ENCODE measurements at regions not wholly inside any gene's neighbourhood (a gene's known extent, or its start where the extent isn't known, plus 50 kb on each side); places are given as distances from the start of the nearest gene placed in this dataset.

DNA sequence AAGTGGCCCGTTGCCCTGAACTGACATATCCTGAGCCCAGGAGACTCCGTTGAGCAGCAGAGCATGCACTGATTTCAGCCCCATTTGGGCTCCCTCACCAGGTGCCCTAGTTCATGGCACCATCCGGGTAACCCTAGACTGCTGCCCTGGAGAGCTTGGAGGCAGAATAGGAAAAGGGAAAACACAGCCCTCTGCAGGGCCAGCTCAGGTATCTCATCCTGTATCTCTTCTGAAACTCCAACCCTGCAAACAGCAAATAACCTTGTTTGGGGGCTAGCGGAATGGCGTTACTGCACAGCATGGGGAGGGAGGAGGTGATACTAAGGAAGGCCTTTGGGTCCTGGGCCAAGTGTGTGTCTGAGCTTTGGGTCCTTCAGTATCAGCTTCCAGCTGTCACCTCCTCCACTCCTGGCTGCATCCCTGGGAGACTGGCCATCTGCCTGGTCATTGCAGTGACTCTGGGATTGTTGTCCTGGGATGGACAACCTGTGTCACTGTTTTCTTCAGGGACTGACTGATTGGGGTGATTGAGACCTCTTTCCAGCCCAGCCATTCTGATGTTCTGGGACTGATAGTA is 233.8 kb upstream of the SKOR2 start (continued):
- no peak for TF ChIP-seq STAT1 (IDR thresholded peaks at IDR 0.05; ENCODE audit: unreplicated experiment)
- no peak for TF ChIP-seq NANOG (IDR thresholded peaks at IDR 0.05; ENCODE audit: borderline replicate concordance)

DNA sequence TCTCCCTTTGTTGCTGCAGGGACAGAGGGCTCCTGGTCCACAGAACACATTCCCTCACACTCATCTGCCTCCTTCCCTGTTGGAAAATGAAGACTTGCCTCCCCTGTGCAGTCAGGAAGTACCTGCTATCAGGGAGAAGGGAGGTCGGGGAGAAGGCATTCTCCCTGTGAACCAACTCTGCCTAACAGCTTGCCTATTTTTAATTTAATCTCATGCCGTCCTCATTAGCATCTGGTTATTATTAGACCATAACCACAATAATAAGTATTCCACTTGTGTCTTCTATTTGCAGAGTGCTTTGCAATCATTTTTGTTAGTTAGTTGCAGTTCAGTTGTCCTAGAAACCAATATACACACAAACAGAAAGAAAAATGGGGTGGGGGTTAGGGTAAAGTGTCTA is 232.6 kb upstream of the SKOR2 start:
- DNase-seq (ENCODE audit: low spot score) (no peak), ATAC-seq (no peak)
- Mint-ChIP-seq H3K27me3 (ENCODE audit: insufficient read depth, low read depth, poor library complexity) (peaks cover 1% of the 10 kb centered on the region), H3K4me1 (peaks cover 3% of the 10 kb centered on the region; the same call in 2 of the 3 replicates), H3K27ac (no peak overlapping the region), H3K4me3 (no peak overlapping the region), H3K9me3 (no peaks in the 10 kb centered on the region), H3K36me3 (ENCODE audit: low read depth) (no peaks in the 10 kb centered on the region)
- H3K27ac ChIP-seq (ENCODE audit: low read depth) = no peak overlapping the region
- H3K79me2 ChIP-seq (replicated peaks; ENCODE audit: insufficient read depth) = no peaks in the 10 kb centered on the region
- peaks cover 5% of the 10 kb centered on the region; the same call in 1 of the 2 replicates for H3K9me2 ChIP-seq (ENCODE audit: insufficient read depth)
- no peaks in the 10 kb centered on the region for H3K27me3 ChIP-seq (ENCODE audit: insufficient read depth)
- H3K4me2 ChIP-seq = no peak overlapping the region
- H3F3A ChIP-seq (replicated peaks; ENCODE audit: low read depth) = no peaks in the 10 kb centered on the region
- TF ChIP-seq JUNB (IDR thresholded peaks at IDR 0.05; ENCODE audit: unreplicated experiment) = no peak
- TF ChIP-seq EZH2 (IDR thresholded peaks at IDR 0.05; ENCODE audit: low read depth, unreplicated experiment) = no peak
- no peak for TF ChIP-seq ZNF462 (CRISPR knock-in tag; IDR thresholded peaks at IDR 0.05)
- TF ChIP-seq ZNF114 (CRISPR knock-in tag; IDR thresholded peaks at IDR 0.05) = no peak
- TF ChIP-seq EZH2phosphoT487 (IDR thresholded peaks at IDR 0.05; ENCODE audit: unreplicated experiment) = no peak
- no peak for TF ChIP-seq CTCF (conservative IDR thresholded peaks at IDR 0.05; ENCODE audit: low read depth in 2 of 2)
- no peak for TF ChIP-seq NANOG (IDR thresholded peaks at IDR 0.05; ENCODE audit: borderline replicate concordance)
- TF ChIP-seq ZNF331 (CRISPR knock-in tag; IDR thresholded peaks at IDR 0.05; ENCODE audit: low read depth) = no peak
- TF ChIP-seq ETS1 (IDR thresholded peaks at IDR 0.05) = no peak
- no peak for TF ChIP-seq CREB1 (CRISPR knock-in tag; IDR thresholded peaks at IDR 0.05; ENCODE audit: low read depth)
- TF ChIP-seq STAT1 (IDR thresholded peaks at IDR 0.05; ENCODE audit: unreplicated experiment) = no peak
- TF ChIP-seq, protein P1, sequence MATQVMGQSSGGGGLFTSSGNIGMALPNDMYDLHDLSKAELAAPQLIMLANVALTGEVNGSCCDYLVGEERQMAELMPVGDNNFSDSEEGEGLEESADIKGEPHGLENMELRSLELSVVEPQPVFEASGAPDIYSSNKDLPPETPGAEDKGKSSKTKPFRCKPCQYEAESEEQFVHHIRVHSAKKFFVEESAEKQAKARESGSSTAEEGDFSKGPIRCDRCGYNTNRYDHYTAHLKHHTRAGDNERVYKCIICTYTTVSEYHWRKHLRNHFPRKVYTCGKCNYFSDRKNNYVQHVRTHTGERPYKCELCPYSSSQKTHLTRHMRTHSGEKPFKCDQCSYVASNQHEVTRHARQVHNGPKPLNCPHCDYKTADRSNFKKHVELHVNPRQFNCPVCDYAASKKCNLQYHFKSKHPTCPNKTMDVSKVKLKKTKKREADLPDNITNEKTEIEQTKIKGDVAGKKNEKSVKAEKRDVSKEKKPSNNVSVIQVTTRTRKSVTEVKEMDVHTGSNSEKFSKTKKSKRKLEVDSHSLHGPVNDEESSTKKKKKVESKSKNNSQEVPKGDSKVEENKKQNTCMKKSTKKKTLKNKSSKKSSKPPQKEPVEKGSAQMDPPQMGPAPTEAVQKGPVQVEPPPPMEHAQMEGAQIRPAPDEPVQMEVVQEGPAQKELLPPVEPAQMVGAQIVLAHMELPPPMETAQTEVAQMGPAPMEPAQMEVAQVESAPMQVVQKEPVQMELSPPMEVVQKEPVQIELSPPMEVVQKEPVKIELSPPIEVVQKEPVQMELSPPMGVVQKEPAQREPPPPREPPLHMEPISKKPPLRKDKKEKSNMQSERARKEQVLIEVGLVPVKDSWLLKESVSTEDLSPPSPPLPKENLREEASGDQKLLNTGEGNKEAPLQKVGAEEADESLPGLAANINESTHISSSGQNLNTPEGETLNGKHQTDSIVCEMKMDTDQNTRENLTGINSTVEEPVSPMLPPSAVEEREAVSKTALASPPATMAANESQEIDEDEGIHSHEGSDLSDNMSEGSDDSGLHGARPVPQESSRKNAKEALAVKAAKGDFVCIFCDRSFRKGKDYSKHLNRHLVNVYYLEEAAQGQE (IDR thresholded peaks at IDR 0.05; ENCODE audit: unreplicated experiment) = no peak
- no peak for TF ChIP-seq POLR2AphosphoS5 (IDR thresholded peaks at IDR 0.05; ENCODE audit: low read depth)
- H3K36me3 ChIP-seq (ENCODE audit: insufficient read depth) = no peaks in the 10 kb centered on the region
- no peak overlapping the region for H2AFZ ChIP-seq
- H4K20me1 ChIP-seq (replicated peaks; ENCODE audit: insufficient read depth) = no peaks in the 10 kb centered on the region
- no peaks in the 10 kb centered on the region for H3K4me1 ChIP-seq (ENCODE audit: insufficient read depth)
- H3K4me3 ChIP-seq = no peak overlapping the region
